ENCODE measurements at regions not wholly inside any gene's neighbourhood (a gene's known extent, or its start where the extent isn't known, plus 50 kb on each side); places are given as distances from the start of the nearest gene placed in this dataset.
"Not testable (repeated sequence)": the region's sequence is repeated elsewhere in the genome, so short reads cannot be mapped to it uniquely, and the experiment has no call there.

GRCh38 chr18:1510542-1511179 lies 606.0 kb downstream of the ADCYAP1 start:
- Histone ChIP-seq H3K27ac (no peak overlapping the region), H3K4me1 (no peaks in the 10 kb centered on the region), H3K27me3 (no peaks in the 10 kb centered on the region), H3K9me3 (no peaks in the 10 kb centered on the region), H3K4me3 (no peak overlapping the region), H3K36me3 (no peaks in the 10 kb centered on the region)
- DNase-seq (ENCODE audit: extremely low spot score in 2 of 2): no peak
- TF ChIP-seq CTCF (IDR thresholded peaks at IDR 0.05) (no peak), POLR2A (IDR thresholded peaks at IDR 0.05) (no peak), POLR2AphosphoS5 (IDR thresholded peaks at IDR 0.05; ENCODE audit: insufficient read depth in 1 of 2, low read depth in 1 of 2) (no peak)
- intact Hi-C loops (cut with DNase I): no loop called here

- no peak for TF ChIP-seq POLR2AphosphoS5 (IDR thresholded peaks at IDR 0.05; ENCODE audit: insufficient read depth in 1 of 2, low read depth in 1 of 2)
- TF ChIP-seq POLR2A (IDR thresholded peaks at IDR 0.05): no peak
- no peak for TF ChIP-seq CTCF (IDR thresholded peaks at IDR 0.05)
- intact Hi-C loops (cut with DNase I): no loop called here
Observed at GRCh38 chr18:1511619-1512311, 607.1 kb downstream of the ADCYAP1 start.

GRCh38 chr18:1513519-1513918 lies 608.8 kb downstream of the ADCYAP1 start:
- Histone ChIP-seq H3K27ac (no peak overlapping the region), H3K9me3 (no peaks in the 10 kb centered on the region), H3K27me3 (no peaks in the 10 kb centered on the region), H3K4me3 (no peak overlapping the region), H3K4me1 (no peaks in the 10 kb centered on the region), H3K36me3 (no peaks in the 10 kb centered on the region)
- intact Hi-C loops (cut with DNase I): no loop called here
- DNase-seq (ENCODE audit: extremely low spot score in 2 of 2): no peak
- TF ChIP-seq POLR2A (IDR thresholded peaks at IDR 0.05) (no peak), CTCF (IDR thresholded peaks at IDR 0.05) (no peak), POLR2AphosphoS5 (IDR thresholded peaks at IDR 0.05; ENCODE audit: insufficient read depth in 1 of 2, low read depth in 1 of 2) (no peak)

More at GRCh38 chr18:1511619-1512311, 607.1 kb downstream of the ADCYAP1 start:
- Histone ChIP-seq H3K27me3 (no peaks in the 10 kb centered on the region), H3K4me1 (no peaks in the 10 kb centered on the region), H3K27ac (no peak overlapping the region), H3K4me3 (no peak overlapping the region), H3K36me3 (no peaks in the 10 kb centered on the region), H3K9me3 (no peaks in the 10 kb centered on the region)
- no peak for DNase-seq (ENCODE audit: extremely low spot score in 2 of 2)

DNA sequence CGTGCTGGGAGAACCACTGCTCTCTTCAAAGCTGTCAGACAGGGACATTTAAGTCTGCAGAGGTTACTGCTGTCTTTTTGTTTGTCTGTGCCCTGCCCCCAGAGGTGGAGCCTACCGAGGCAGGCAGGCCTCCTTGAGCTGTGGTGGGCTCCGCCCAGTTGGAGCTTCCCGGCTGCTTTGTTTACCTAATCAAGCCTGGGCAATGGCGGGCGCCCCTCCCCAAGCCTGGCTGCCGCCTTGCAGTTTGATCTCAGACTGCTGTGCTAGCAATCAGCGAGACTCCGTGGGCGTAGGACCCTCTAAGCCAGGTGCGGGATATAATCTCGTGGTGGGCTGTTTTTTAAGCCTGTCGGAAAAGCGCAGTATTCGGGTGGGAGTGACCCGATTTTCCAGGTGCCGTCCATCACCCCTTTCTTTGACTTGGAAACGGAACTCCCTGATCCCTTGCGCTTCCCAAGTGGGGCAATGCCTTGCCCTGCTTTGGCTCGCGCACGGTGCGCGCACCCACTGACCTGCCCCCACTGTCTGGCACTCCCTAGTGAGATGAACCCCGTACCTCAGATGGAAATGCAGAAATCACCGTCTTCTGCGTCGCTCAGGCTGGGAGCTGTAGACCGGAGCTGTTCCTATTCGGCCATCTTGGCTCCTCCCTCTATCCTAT lies 617.0 kb downstream of the ADCYAP1 start:
- intact Hi-C loops (cut with DNase I); DNase-seq (ENCODE audit: extremely low spot score in 2 of 2); H3K4me1 ChIP-seq; H3K9me3 ChIP-seq; H3K36me3 ChIP-seq; H3K27me3 ChIP-seq; H3K27ac ChIP-seq; H3K4me3 ChIP-seq: not testable (repeated sequence)

DNA sequence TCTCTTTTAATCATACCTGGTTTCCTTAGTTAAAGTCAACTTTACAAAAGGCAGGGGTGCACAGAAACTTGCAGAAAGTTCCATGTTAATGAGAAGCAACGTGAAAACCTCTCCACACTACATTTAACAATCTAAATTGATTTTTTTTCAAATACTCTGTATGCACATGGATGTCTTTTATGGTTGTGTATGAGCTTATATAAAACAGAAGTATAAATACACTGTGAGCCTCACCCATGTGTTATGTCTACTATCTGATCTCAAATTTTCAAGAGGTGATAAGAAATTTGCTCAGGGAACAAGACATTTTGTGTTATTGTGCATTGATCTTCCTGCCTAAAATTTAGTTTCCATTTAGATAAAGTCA lies 617.6 kb downstream of the ADCYAP1 start:
- H3K27me3 ChIP-seq: no peaks in the 10 kb centered on the region
- no peak for TF ChIP-seq POLR2A (IDR thresholded peaks at IDR 0.05)
- no peak for TF ChIP-seq POLR2AphosphoS5 (IDR thresholded peaks at IDR 0.05; ENCODE audit: insufficient read depth in 1 of 2, low read depth in 1 of 2)
- no peak for TF ChIP-seq CTCF (IDR thresholded peaks at IDR 0.05)
- H3K4me3 ChIP-seq: no peak overlapping the region
- H3K36me3 ChIP-seq: no peaks in the 10 kb centered on the region
- no peaks in the 10 kb centered on the region for H3K4me1 ChIP-seq
- no peak for DNase-seq (ENCODE audit: extremely low spot score in 2 of 2)
- H3K27ac ChIP-seq: no peak overlapping the region
- no peaks in the 10 kb centered on the region for H3K9me3 ChIP-seq
- intact Hi-C loops (cut with DNase I): no loop called here
